ENCODE measurements at regions not wholly inside any gene's neighbourhood (a gene's known extent, or its start where the extent isn't known, plus 50 kb on each side); places are given as distances from the start of the nearest gene placed in this dataset.
"Not testable (repeated sequence)": the region's sequence is repeated elsewhere in the genome, so short reads cannot be mapped to it uniquely, and the experiment has no call there.

DNA sequence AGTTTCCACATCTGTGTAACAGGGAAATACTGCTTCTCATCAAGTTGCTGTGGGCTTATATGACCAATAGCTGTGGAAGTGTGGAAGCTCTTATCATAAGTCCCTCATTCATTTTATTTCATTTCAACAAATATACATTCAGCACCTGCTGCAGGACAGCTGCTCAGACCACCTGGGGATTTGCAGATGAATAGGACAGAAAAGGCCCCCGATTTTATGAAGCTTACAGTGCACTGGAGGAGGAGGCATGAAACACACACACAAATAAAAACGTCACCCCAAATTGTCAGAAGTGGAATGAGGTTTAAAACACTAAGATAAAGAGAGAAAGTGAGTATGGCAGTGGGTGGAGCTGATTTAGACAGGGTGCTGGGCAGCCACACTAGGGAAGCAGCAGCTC, 107.2 kb downstream of the DRD1 start:
- H3K9me3 Mint-ChIP-seq: peaks cover 4% of the 10 kb centered on the region
- H3K27ac Mint-ChIP-seq: no peak overlapping the region
- H3K36me3 Mint-ChIP-seq: no peaks in the 10 kb centered on the region
- peaks cover 0 to 24% of the 10 kb centered on the region in 2 donors for H3K27me3 Mint-ChIP-seq
- no peaks in the 10 kb centered on the region for H3K4me1 Mint-ChIP-seq (ENCODE audit: low read depth in 2 of 2)
- DNase-seq (ENCODE audit: low spot score) (no peak), ATAC-seq (no peak)
- H3K4me3 Mint-ChIP-seq: no peak overlapping the region

DNA sequence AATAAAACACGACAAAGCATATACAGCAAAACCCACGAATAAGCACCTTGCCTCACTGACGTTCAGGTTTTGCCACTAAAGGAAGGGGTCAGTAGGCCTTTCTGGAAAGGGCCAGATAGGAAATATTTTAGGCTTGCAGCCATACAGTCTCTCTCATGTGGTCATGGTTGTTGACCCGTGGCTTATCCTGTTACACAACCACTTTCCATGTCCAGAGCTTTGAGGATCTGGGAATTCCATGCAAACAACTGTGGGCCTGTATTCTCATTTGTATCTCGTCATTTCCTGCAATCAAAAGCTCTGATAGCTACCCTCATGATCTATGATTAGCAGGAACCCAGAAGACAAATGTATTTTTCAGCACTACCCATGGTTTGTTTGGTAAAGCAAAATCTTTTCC, 108.3 kb downstream of the DRD1 start:
- no peak overlapping the region for H3K27ac Mint-ChIP-seq
- H3K9me3 Mint-ChIP-seq: peaks cover 8% of the 10 kb centered on the region
- H3K27me3 Mint-ChIP-seq: peaks cover 0 to 24% of the 10 kb centered on the region in 2 donors
- H3K4me1 Mint-ChIP-seq (ENCODE audit: low read depth in 2 of 2): peaks cover 0 to 2% of the 10 kb centered on the region in 2 donors
- no peak for ATAC-seq
- DNase-seq (ENCODE audit: low spot score): no peak
- H3K36me3 Mint-ChIP-seq: no peaks in the 10 kb centered on the region
- H3K4me3 Mint-ChIP-seq: no peak overlapping the region

DNA sequence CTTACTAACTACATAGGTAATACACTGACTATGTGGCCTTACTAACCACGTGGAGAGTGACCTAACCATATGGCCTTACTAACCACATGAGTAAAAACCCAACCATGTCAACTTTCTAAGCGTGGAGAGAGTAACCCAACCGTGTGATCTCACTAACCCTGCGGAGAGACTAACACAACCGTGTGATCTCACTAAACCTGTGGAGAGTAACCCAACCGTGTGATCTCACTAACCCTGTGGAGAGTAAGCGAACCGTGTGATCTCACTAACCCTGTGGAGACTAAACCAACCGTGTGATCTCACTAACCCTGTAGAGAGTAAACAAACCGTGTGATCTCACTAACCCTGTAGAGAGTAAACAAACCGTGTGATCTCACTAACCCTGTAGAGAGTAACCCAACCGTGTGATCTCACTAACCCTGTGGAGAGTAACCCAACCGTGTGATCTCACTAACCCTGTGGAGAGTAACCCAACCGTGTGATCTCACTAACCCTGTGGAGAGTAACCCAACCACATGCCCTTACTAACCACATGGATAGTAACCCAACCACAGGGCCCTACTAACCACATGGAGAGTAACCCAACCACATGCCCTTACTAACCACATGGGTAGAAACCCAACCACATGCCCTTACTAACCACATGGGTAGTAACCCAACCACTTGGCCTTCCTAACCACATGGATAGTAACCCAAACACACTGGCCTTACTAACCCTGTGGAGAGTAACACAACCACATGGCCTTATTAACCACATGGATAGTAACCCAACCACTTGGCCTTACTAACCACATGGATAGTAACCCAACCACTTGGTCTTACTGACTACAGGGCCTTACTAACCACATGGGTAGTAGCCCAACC, 112.6 kb downstream of the DRD1 start:
- not testable (repeated sequence) for DNase-seq (ENCODE audit: low spot score); H3K36me3 Mint-ChIP-seq; H3K9me3 Mint-ChIP-seq; H3K4me3 Mint-ChIP-seq; H3K4me1 Mint-ChIP-seq (ENCODE audit: low read depth in 2 of 2); ATAC-seq; H3K27ac Mint-ChIP-seq; H3K27me3 Mint-ChIP-seq

DNA sequence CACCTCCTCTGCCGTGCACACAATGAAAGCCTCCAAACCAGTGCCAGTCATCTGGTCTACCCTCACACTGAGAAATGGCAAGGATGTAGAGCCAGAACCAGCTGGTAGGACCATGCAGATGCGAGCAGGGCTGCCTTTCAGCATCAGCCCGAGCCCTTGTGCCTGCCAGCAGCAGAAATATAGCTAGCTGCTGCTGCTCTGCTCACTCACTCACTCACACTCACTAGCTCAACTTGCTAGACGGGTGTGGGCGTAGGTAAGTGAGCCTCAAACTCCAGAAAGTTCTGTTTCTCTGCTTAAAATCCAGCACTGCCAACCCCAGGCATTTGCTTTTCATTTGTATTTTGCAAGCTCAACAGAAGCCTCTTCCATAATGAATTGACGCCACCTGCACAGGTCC, 114.0 kb downstream of the DRD1 start:
- ATAC-seq (no peak), DNase-seq (ENCODE audit: low spot score) (no peak)
- Mint-ChIP-seq H3K27ac (no peak overlapping the region), H3K36me3 (no peaks in the 10 kb centered on the region), H3K4me3 (no peak overlapping the region), H3K9me3 (peaks cover 8% of the 10 kb centered on the region), H3K4me1 (ENCODE audit: low read depth in 2 of 2) (peaks cover 0 to 2% of the 10 kb centered on the region in 2 donors), H3K27me3 (peaks cover 0 to 7% of the 10 kb centered on the region in 2 donors)

DNA sequence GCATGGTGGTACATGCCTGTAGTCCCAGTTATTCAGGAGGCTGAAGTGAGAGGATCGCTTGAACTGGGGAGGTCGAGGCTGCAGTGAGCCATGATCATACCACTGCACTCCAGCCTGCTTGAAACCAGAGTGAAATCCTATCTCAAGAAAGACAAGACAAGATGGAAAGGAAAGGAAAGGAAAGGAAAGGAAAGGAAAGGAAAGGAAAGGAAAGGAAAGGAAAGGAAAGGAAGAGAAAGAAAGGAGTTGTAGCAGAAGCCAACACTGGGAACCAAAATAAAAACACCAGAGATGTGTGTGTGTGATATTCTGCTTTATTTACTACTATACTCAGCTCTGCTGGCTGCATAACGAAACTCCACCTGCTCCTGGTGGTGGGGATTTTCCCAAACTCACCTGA, 115.3 kb downstream of the DRD1 start:
- Mint-ChIP-seq H3K4me3 (no peak overlapping the region), H3K9me3 (peaks cover 8% of the 10 kb centered on the region), H3K27me3 (peaks cover 0 to 7% of the 10 kb centered on the region in 2 donors), H3K27ac (no peak overlapping the region), H3K4me1 (ENCODE audit: low read depth in 2 of 2) (peaks cover 0 to 2% of the 10 kb centered on the region in 2 donors), H3K36me3 (no peaks in the 10 kb centered on the region)
- ATAC-seq (no peak), DNase-seq (ENCODE audit: low spot score) (no peak)

DNA sequence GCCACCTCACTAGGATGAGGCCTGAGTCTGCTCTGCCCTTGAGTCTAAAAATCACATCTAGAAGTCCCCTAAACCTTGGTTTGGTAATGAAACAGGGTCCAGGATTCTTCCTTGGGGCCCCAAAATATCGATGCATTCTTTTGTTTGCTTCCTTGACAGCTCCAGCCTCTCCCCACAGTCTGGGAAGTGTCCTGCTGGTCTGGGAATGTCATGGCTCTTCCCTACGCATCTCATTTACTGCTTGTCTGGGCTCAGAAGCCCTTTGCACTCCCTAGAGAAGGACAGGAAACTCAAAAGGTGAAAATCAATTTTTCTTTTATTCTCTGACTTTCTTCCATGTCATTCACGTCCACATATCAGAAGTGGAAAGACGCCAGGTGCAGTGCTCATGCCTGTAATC, 115.8 kb downstream of the DRD1 start:
- Mint-ChIP-seq H3K4me1 (ENCODE audit: low read depth in 2 of 2) (peaks cover 0 to 2% of the 10 kb centered on the region in 2 donors), H3K9me3 (peaks cover 8% of the 10 kb centered on the region), H3K27ac (no peak overlapping the region), H3K27me3 (peaks cover 0 to 7% of the 10 kb centered on the region in 2 donors), H3K4me3 (no peak overlapping the region), H3K36me3 (no peaks in the 10 kb centered on the region)
- no peak for DNase-seq (ENCODE audit: low spot score)
- ATAC-seq: no peak

DNA sequence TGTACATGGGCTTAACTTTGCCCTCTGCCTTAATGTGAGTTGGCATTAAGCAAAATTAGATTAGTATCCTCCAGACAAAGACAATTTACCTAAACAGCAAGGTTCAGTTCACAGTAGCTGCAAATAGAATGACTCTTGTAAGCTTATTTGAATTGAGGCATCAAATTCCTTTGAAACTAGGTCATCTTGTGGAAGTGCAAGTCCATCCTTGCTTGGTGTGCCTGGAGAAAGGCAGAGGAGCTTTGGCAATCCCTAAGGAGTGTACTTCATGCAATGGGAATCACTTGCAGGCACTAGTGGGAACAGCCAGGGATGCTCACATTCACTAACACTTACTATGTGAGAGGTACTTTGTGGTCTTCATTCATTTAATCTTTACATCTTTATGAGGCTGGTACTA, 118.3 kb downstream of the DRD1 start:
- no peaks in the 10 kb centered on the region for H3K4me1 Mint-ChIP-seq (ENCODE audit: low read depth in 2 of 2)
- H3K4me3 Mint-ChIP-seq: no peak overlapping the region
- peaks cover 5% of the 10 kb centered on the region for H3K9me3 Mint-ChIP-seq
- H3K27ac Mint-ChIP-seq: no peak overlapping the region
- no peaks in the 10 kb centered on the region for H3K36me3 Mint-ChIP-seq
- no peak for ATAC-seq
- no peak for DNase-seq (ENCODE audit: low spot score)
- peaks cover 0 to 10% of the 10 kb centered on the region in 2 donors for H3K27me3 Mint-ChIP-seq

DNA sequence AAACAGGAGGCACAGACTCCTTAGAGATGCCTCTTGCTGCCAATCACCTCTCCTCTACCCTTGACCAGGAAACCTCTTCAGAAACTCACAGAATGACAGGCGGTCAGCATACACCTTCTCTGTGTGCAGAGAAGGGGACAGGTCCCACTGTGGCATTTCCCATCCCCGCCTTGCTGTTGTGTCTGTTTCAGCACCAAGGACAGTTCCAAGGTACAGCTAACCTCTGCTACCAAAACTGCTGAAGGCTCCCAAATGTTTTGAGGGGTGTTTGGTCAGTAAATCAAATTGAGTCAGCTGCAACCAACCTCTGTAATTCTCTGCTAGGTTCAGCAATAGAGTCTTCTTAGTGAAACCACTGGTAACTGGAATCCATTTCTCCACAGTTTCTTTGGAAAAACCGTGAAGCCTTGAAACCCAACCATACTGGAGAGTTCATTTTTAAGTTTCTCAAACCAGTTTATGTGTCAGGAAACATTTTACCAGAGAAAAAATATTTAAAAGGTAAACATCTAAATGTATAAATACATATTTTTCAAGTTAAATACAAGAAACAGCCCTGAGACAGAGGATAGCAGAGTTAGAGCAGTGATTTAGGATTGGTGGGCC, 122.0 kb downstream of the DRD1 start:
- H3K27me3 Mint-ChIP-seq: peaks cover 0 to 13% of the 10 kb centered on the region in 2 donors

DNA sequence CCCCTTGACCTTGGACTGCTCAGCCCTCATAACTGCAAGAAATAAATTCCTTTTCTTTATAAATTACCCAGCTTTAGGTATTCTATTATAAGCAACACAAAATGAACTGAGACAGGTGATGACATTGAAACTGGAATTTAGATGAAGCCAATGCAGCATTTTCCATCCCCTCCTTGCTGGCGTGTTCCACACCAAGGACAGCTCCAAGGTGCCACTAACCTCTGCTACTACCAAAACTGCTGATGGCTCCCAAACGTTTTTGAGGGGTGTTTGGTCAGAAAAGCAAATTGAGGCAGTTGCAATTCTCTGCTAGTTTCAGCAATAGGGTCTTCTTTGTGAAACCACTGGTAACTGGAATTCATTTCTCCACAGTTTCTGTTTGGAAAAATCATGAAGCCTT, 124.8 kb downstream of the DRD1 start:
- Mint-ChIP-seq H3K27me3 (peaks cover 4 to 19% of the 10 kb centered on the region in 2 donors), H3K4me1 (ENCODE audit: low read depth in 2 of 2) (no peaks in the 10 kb centered on the region), H3K36me3 (no peaks in the 10 kb centered on the region), H3K9me3 (peaks cover 8% of the 10 kb centered on the region), H3K4me3 (no peak overlapping the region), H3K27ac (no peak overlapping the region)
- no peak for ATAC-seq
- no peak for DNase-seq (ENCODE audit: low spot score)

More for the DNA sequence above, 122.0 kb downstream of the DRD1 start:
- peaks cover 5% of the 10 kb centered on the region for H3K9me3 Mint-ChIP-seq
- no peaks in the 10 kb centered on the region for H3K4me1 Mint-ChIP-seq (ENCODE audit: low read depth in 2 of 2)
- H3K27ac Mint-ChIP-seq: no peak overlapping the region
- no peak for ATAC-seq
- no peaks in the 10 kb centered on the region for H3K36me3 Mint-ChIP-seq
- no peak overlapping the region for H3K4me3 Mint-ChIP-seq
- no peak for DNase-seq (ENCODE audit: low spot score)

DNA sequence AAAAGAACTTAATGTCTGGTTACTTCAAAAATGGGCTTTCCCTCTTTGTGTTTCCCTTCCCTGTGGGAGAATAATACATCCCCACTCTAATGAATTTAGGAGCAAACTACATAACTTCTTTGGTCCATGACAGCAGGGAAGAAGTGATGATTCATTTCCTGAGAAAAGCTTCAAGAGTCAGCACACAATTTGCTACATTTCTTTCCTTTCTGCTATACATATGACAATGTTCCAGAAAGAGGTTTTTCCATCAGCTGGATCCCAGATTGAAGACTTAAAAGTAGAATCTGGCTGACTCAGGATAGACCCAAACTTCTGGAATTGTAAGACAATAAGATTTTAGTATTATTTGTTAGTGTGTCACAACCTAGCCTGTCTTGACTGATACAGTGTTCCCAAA, 126.1 kb downstream of the DRD1 start:
- DNase-seq (ENCODE audit: low spot score): no peak
- peaks cover 6 to 28% of the 10 kb centered on the region in 2 donors for H3K27me3 Mint-ChIP-seq
- no peaks in the 10 kb centered on the region for H3K4me1 Mint-ChIP-seq (ENCODE audit: low read depth in 2 of 2)
- no peak overlapping the region for H3K4me3 Mint-ChIP-seq
- H3K27ac Mint-ChIP-seq: no peak overlapping the region
- no peaks in the 10 kb centered on the region for H3K36me3 Mint-ChIP-seq
- H3K9me3 Mint-ChIP-seq: peaks cover 11% of the 10 kb centered on the region
- no peak for ATAC-seq

DNA sequence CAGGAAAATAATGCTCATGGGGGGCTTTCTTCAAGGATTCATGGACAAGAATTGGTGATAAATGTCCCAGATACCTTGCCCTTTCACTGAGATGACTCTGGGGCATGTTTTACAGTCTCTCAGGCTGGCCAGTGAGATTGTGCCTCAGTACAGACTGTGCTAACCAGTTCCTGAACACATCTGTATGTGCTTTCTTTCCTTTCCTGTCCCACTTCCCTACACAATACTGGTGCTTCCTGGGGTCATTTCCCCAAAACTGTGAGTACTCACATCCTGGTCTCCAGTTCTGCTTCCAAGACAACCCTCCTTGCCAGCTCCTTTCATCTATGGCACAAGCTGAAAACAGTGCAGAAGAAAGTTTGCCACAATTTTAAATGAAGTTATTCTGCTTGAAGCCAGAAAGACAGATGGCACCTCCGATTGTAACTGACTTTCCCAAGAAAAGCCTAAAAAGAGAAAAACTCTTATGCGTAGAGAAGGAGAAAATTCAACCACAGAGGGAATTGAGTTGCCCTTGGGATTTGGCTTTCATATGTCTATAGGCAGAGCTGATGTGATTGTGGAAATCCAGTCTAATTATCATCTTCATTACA, 134.7 kb downstream of the DRD1 start:
- DNase-seq (ENCODE audit: low spot score): no peak
- Mint-ChIP-seq H3K4me1 (ENCODE audit: low read depth in 2 of 2) (no peaks in the 10 kb centered on the region), H3K9me3 (peaks cover 3% of the 10 kb centered on the region), H3K27me3 (peaks cover 2 to 33% of the 10 kb centered on the region in 2 donors), H3K4me3 (no peak overlapping the region), H3K27ac (no peak overlapping the region), H3K36me3 (peaks cover 7% of the 10 kb centered on the region)
- ATAC-seq: no peak

DNA sequence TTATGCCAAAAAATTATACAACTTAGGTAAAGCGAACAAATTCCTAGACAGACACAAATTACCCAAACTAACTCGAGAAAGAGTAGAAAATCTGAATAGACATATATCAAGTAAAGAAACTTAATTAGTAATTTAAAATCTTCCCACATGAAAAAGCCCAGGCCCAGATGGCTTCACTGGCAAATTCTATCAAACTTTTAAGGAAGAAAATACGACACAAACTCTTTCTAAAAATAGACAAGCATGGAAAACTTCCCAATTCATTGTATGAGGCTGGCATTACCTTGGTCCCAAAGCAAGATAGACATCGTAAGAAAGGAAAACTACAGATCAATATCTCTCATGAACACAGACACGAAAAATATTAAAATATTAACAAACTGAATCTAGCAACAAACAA, 135.3 kb downstream of the DRD1 start:
- no peaks in the 10 kb centered on the region for H3K4me1 Mint-ChIP-seq (ENCODE audit: low read depth in 2 of 2)
- H3K9me3 Mint-ChIP-seq: peaks cover 3% of the 10 kb centered on the region
- no peak overlapping the region for H3K4me3 Mint-ChIP-seq
- DNase-seq (ENCODE audit: low spot score): no peak
- H3K27ac Mint-ChIP-seq: no peak overlapping the region
- peaks cover 3 to 31% of the 10 kb centered on the region in 2 donors for H3K27me3 Mint-ChIP-seq
- peaks cover 8% of the 10 kb centered on the region for H3K36me3 Mint-ChIP-seq
- ATAC-seq: no peak

DNA sequence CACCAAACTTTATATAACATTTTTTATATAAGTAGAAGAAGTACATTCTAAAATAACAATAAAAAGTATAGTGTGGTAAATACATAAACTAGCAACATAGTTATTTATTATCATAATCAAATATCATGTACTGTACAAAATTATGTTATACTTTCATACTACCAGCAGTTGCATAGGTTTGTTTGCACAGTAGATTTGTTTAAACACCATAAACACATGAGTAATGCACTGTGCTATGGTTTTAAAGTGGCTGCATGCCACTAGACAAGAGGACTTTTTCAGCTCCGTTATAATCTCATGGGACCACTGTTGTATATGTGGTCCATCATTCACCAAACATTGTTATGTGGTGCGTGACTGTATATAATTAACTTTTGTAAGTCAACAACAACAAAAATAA, 137.6 kb downstream of the DRD1 start:
- H3K27ac Mint-ChIP-seq: no peak overlapping the region
- H3K27me3 Mint-ChIP-seq: peaks cover 5 to 26% of the 10 kb centered on the region in 2 donors
- DNase-seq (ENCODE audit: low spot score): no peak
- H3K9me3 Mint-ChIP-seq: no peaks in the 10 kb centered on the region
- peaks cover 8% of the 10 kb centered on the region for H3K36me3 Mint-ChIP-seq
- no peaks in the 10 kb centered on the region for H3K4me1 Mint-ChIP-seq (ENCODE audit: low read depth in 2 of 2)
- H3K4me3 Mint-ChIP-seq: no peak overlapping the region
- no peak for ATAC-seq

DNA sequence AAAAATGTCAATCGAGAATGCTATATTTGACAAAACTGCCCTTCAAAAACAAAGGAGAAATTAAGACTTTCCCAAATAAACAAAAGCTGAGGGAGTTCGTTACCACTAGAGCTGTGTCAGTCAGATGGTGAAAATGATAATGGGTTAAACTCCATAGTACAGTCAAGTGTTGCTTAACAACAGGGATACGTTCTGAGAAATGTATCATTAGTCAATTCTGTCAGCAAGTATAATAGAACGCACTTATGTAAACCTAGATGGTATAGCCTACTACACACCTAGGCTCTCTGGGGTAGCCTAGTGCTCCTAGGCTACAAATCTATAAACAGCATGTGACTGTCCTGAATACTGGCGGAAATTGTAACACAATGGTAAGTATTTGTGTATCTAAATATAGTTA, 138.7 kb downstream of the DRD1 start:
- H3K27ac Mint-ChIP-seq: no peak overlapping the region
- ATAC-seq (no peak), DNase-seq (ENCODE audit: low spot score) (no peak)
- no peaks in the 10 kb centered on the region for H3K4me1 Mint-ChIP-seq (ENCODE audit: low read depth in 2 of 2)
- H3K36me3 Mint-ChIP-seq: peaks cover 8% of the 10 kb centered on the region
- no peak overlapping the region for H3K4me3 Mint-ChIP-seq
- H3K9me3 Mint-ChIP-seq: no peaks in the 10 kb centered on the region
- H3K27me3 Mint-ChIP-seq: peaks cover 5 to 28% of the 10 kb centered on the region in 2 donors

All from natural killer cell treated with Interleukin-12 subunit alpha and Interleukin-12 subunit beta and Interleukin-15 and Interleukin-18, amount 100 ng/mL, for 72 hours (primary cell).